ENCODE measurements at regions not wholly inside any gene's neighbourhood (a gene's known extent, or its start where the extent isn't known, plus 50 kb on each side); places are given as distances from the start of the nearest gene placed in this dataset.

- no peak overlapping the region for H3K4me2 ChIP-seq
- no peak overlapping the region for H3K27ac ChIP-seq
- H3K4me1 ChIP-seq = no peaks in the 10 kb centered on the region
- H4K20me1 ChIP-seq = no peaks in the 10 kb centered on the region
- no peaks in the 10 kb centered on the region for H3K36me3 ChIP-seq
- H3K9me3 ChIP-seq = no peaks in the 10 kb centered on the region
- H3K27me3 ChIP-seq = no peaks in the 10 kb centered on the region
- TF ChIP-seq Cebpa-rat (IDR thresholded peaks at IDR 0.05) = no peak
- no peak overlapping the region for H3K4me3 ChIP-seq
- H3K9ac ChIP-seq = no peak overlapping the region
Observed at GRCh38 chr13:63050287-63050686, 1634.6 kb upstream of the PCDH20 start.

- H3K4me1 ChIP-seq = no peaks in the 10 kb centered on the region
- no peaks in the 10 kb centered on the region for H3K27me3 ChIP-seq
- no peak overlapping the region for H3K27ac ChIP-seq
- no peak overlapping the region for H3K9ac ChIP-seq
- no peak overlapping the region for H3K4me2 ChIP-seq
- no peaks in the 10 kb centered on the region for H3K36me3 ChIP-seq
- no peak overlapping the region for H3K4me3 ChIP-seq
- no peaks in the 10 kb centered on the region for H3K9me3 ChIP-seq
- H4K20me1 ChIP-seq = no peaks in the 10 kb centered on the region
- no peak for TF ChIP-seq Cebpa-rat (IDR thresholded peaks at IDR 0.05)
Observed at GRCh38 chr13:63048653-63049052, 1633.0 kb upstream of the PCDH20 start.

- no peak for TF ChIP-seq Cebpa-rat (IDR thresholded peaks at IDR 0.05)
- Histone ChIP-seq H3K4me1 (no peaks in the 10 kb centered on the region), H3K27me3 (no peaks in the 10 kb centered on the region), H4K20me1 (no peaks in the 10 kb centered on the region), H3K4me2 (no peak overlapping the region), H3K4me3 (no peak overlapping the region), H3K9me3 (no peaks in the 10 kb centered on the region), H3K27ac (no peak overlapping the region), H3K9ac (no peak overlapping the region), H3K36me3 (no peaks in the 10 kb centered on the region)
Observed at GRCh38 chr13:63044589-63045313, 1629.1 kb upstream of the PCDH20 start.

- Histone ChIP-seq H3K36me3 (no peaks in the 10 kb centered on the region), H3K27ac (no peak overlapping the region), H3K4me1 (no peaks in the 10 kb centered on the region), H4K20me1 (no peaks in the 10 kb centered on the region), H3K9me3 (no peaks in the 10 kb centered on the region), H3K27me3 (no peaks in the 10 kb centered on the region), H3K4me2 (no peak overlapping the region), H3K9ac (no peak overlapping the region), H3K4me3 (no peak overlapping the region)
- no peak for TF ChIP-seq Cebpa-rat (IDR thresholded peaks at IDR 0.05)
Observed at GRCh38 chr13:63042686-63043085, 1627.0 kb upstream of the PCDH20 start.

GRCh38 chr13:63041640-63042414 lies 1626.2 kb upstream of the PCDH20 start:
- Histone ChIP-seq H3K9me3 (no peaks in the 10 kb centered on the region), H4K20me1 (no peaks in the 10 kb centered on the region), H3K9ac (no peak overlapping the region), H3K27me3 (no peaks in the 10 kb centered on the region), H3K4me3 (no peak overlapping the region), H3K36me3 (no peaks in the 10 kb centered on the region), H3K4me1 (no peaks in the 10 kb centered on the region), H3K4me2 (no peak overlapping the region), H3K27ac (no peak overlapping the region)
- TF ChIP-seq Cebpa-rat (IDR thresholded peaks at IDR 0.05) = no peak

GRCh38 chr13:63026285-63026797 lies 1610.7 kb upstream of the PCDH20 start:
- Histone ChIP-seq H3K27ac (no peak overlapping the region), H3K27me3 (no peaks in the 10 kb centered on the region), H3K4me2 (no peak overlapping the region), H3K4me1 (no peaks in the 10 kb centered on the region), H3K9ac (no peak overlapping the region), H3K36me3 (no peaks in the 10 kb centered on the region), H4K20me1 (no peaks in the 10 kb centered on the region), H3K9me3 (no peaks in the 10 kb centered on the region), H3K4me3 (no peak overlapping the region)
- no peak for TF ChIP-seq Cebpa-rat (IDR thresholded peaks at IDR 0.05)

- Histone ChIP-seq H3K4me3 (no peak overlapping the region), H3K9ac (no peak overlapping the region), H3K27ac (no peak overlapping the region), H3K36me3 (no peaks in the 10 kb centered on the region), H3K9me3 (no peaks in the 10 kb centered on the region), H3K27me3 (no peaks in the 10 kb centered on the region), H3K4me2 (no peak overlapping the region), H3K4me1 (no peaks in the 10 kb centered on the region), H4K20me1 (no peaks in the 10 kb centered on the region)
- no peak for TF ChIP-seq Cebpa-rat (IDR thresholded peaks at IDR 0.05)
Observed at GRCh38 chr13:63025741-63026140, 1610.1 kb upstream of the PCDH20 start.

- no peak for TF ChIP-seq Cebpa-rat (IDR thresholded peaks at IDR 0.05)
- H3K4me3 ChIP-seq = no peak overlapping the region
- no peaks in the 10 kb centered on the region for H4K20me1 ChIP-seq
- H3K4me2 ChIP-seq = no peak overlapping the region
- no peaks in the 10 kb centered on the region for H3K4me1 ChIP-seq
- H3K27me3 ChIP-seq = no peaks in the 10 kb centered on the region
- H3K36me3 ChIP-seq = no peaks in the 10 kb centered on the region
- no peaks in the 10 kb centered on the region for H3K9me3 ChIP-seq
- no peak overlapping the region for H3K9ac ChIP-seq
- no peak overlapping the region for H3K27ac ChIP-seq
Observed at GRCh38 chr13:63024458-63024857, 1608.8 kb upstream of the PCDH20 start.

- TF ChIP-seq Cebpa-rat (IDR thresholded peaks at IDR 0.05) = no peak
- no peak overlapping the region for H3K27ac ChIP-seq
- no peaks in the 10 kb centered on the region for H3K27me3 ChIP-seq
- no peak overlapping the region for H3K9ac ChIP-seq
- no peak overlapping the region for H3K4me2 ChIP-seq
- no peaks in the 10 kb centered on the region for H4K20me1 ChIP-seq
- H3K9me3 ChIP-seq = peaks cover 31% of the 10 kb centered on the region
- H3K4me3 ChIP-seq = no peak overlapping the region
- H3K36me3 ChIP-seq = no peaks in the 10 kb centered on the region
- no peaks in the 10 kb centered on the region for H3K4me1 ChIP-seq
Observed at GRCh38 chr13:63011996-63012395, 1596.3 kb upstream of the PCDH20 start.

- TF ChIP-seq Cebpa-rat (IDR thresholded peaks at IDR 0.05) = no peak
- Histone ChIP-seq H3K4me2 (no peak overlapping the region), H3K4me3 (no peak overlapping the region), H3K36me3 (no peaks in the 10 kb centered on the region), H4K20me1 (no peaks in the 10 kb centered on the region), H3K4me1 (no peaks in the 10 kb centered on the region), H3K9me3 (peaks cover 37% of the 10 kb centered on the region), H3K9ac (no peak overlapping the region), H3K27me3 (no peaks in the 10 kb centered on the region), H3K27ac (no peak overlapping the region)
Observed at GRCh38 chr13:63010072-63010658, 1594.5 kb upstream of the PCDH20 start.

Data from BLaER1 (cell line).